ENCODE measurements at regions not wholly inside any gene's neighbourhood (a gene's known extent, or its start where the extent isn't known, plus 50 kb on each side); places are given as distances from the start of the nearest gene placed in this dataset.

GRCh38 chr6:113184736-113185135 is 672.4 kb upstream of the MARCKS start:
- TF ChIP-seq TAF1 (IDR thresholded peaks at IDR 0.05; ENCODE audit: borderline replicate concordance, insufficient read depth, low read length) (no peak), SIN3A (IDR thresholded peaks at IDR 0.05; ENCODE audit: borderline replicate concordance, insufficient read depth, low read length) (no peak), FOXP2 (optimal IDR thresholded peaks at IDR 0.05; ENCODE audit: borderline replicate concordance, extremely low read depth, extremely low read length, insufficient read depth) (no peak), REST (IDR thresholded peaks at IDR 0.05; ENCODE audit: insufficient read depth in 1 of 2, low read depth in 2 of 2, low read length in 2 of 2) (no peak), POLR2AphosphoS5 (IDR thresholded peaks at IDR 0.05; ENCODE audit: low read depth, low read length) (no peak)

GRCh38 chr6:113185299-113185698 is 671.8 kb upstream of the MARCKS start:
- TF ChIP-seq SIN3A (IDR thresholded peaks at IDR 0.05; ENCODE audit: borderline replicate concordance, insufficient read depth, low read length) = no peak
- no peak for TF ChIP-seq TAF1 (IDR thresholded peaks at IDR 0.05; ENCODE audit: borderline replicate concordance, insufficient read depth, low read length)
- no peak for TF ChIP-seq POLR2AphosphoS5 (IDR thresholded peaks at IDR 0.05; ENCODE audit: low read depth, low read length)
- TF ChIP-seq REST (IDR thresholded peaks at IDR 0.05; ENCODE audit: insufficient read depth in 1 of 2, low read depth in 2 of 2, low read length in 2 of 2) = no peak
- no peak for TF ChIP-seq FOXP2 (optimal IDR thresholded peaks at IDR 0.05; ENCODE audit: borderline replicate concordance, extremely low read depth, extremely low read length, insufficient read depth)

GRCh38 chr6:113187661-113188060 is 669.5 kb upstream of the MARCKS start:
- no peak for TF ChIP-seq POLR2AphosphoS5 (IDR thresholded peaks at IDR 0.05; ENCODE audit: low read depth, low read length)
- no peak for TF ChIP-seq TAF1 (IDR thresholded peaks at IDR 0.05; ENCODE audit: borderline replicate concordance, insufficient read depth, low read length)

- TF ChIP-seq TAF1 (IDR thresholded peaks at IDR 0.05; ENCODE audit: borderline replicate concordance, insufficient read depth, low read length) (no peak), FOXP2 (optimal IDR thresholded peaks at IDR 0.05; ENCODE audit: borderline replicate concordance, extremely low read depth, extremely low read length, insufficient read depth) (no peak), POLR2AphosphoS5 (IDR thresholded peaks at IDR 0.05; ENCODE audit: low read depth, low read length) (no peak), REST (IDR thresholded peaks at IDR 0.05; ENCODE audit: insufficient read depth in 1 of 2, low read depth in 2 of 2, low read length in 2 of 2) (no peak), SIN3A (IDR thresholded peaks at IDR 0.05; ENCODE audit: borderline replicate concordance, insufficient read depth, low read length) (no peak)
Measured at GRCh38 chr6:113188962-113189361, 668.2 kb upstream of the MARCKS start.

- TF ChIP-seq FOXP2 (optimal IDR thresholded peaks at IDR 0.05; ENCODE audit: borderline replicate concordance, extremely low read depth, extremely low read length, insufficient read depth) (no peak), POLR2AphosphoS5 (IDR thresholded peaks at IDR 0.05; ENCODE audit: low read depth, low read length) (no peak), TAF1 (IDR thresholded peaks at IDR 0.05; ENCODE audit: borderline replicate concordance, insufficient read depth, low read length) (no peak), REST (IDR thresholded peaks at IDR 0.05; ENCODE audit: insufficient read depth in 1 of 2, low read depth in 2 of 2, low read length in 2 of 2) (no peak), SIN3A (IDR thresholded peaks at IDR 0.05; ENCODE audit: borderline replicate concordance, insufficient read depth, low read length) (no peak)
Measured at GRCh38 chr6:113190170-113190569, 667.0 kb upstream of the MARCKS start.
